HCT116 (cell line): ENCODE measurements at regions not wholly inside any gene's neighbourhood (a gene's known extent, or its start where the extent isn't known, plus 50 kb on each side); places are given as distances from the start of the nearest gene placed in this dataset.

Experiments used
- ATAC-seq: fragments of 200-7000 bp; cut with Tn5 transposase; 2 replicates; pipeline ENCODE4 v1.9.1; 2020; ENCODE audit warnings: mild to moderate bottlenecking, moderate library complexity
- BruUV-seq: library from RNA; stranded (reverse); fragments of 400-500 nt; replicated peaks from 2 replicates; lab custom pipeline; 2021; lab: Mats Ljungman, UMichigan
- CTCF ChIA-PET: fragments of 300-600 bp; sonication (Branson Sonifier 250); formaldehyde crosslinking; loops from one replicate; lab custom pipeline; 2021; ENCODE audit warnings: antibody characterized with exemption; lab: Charles Lee
- POLR2A ChIA-PET: fragments of 300-600, 350-600 bp; sonication (Branson Sonifier 250); formaldehyde crosslinking; loops from one replicate; lab custom pipeline; 2021; ENCODE audit warnings: antibody characterized with exemption; lab: Charles Lee
- RAD21 ChIA-PET, 2 experiments: fragments of 300-600 bp; sonication (Branson Sonifier 250); formaldehyde crosslinking; loops; one replicate each; lab custom pipeline; 2023; ENCODE audit warnings: low total read pairs in 2 of 2; ENCODE audit not compliant: uncharacterized antibody in 2 of 2, unreplicated experiment in 2 of 2, low non-redundant PET in 1 of 2; lab: Charles Lee
- DNase-seq: peaks from one replicate; pipeline ENCODE4 v3.0.0-alpha.2; 2010; ENCODE audit warnings: low read depth, low spot score
- H2AFZ ChIP-seq: fragments of 200-600 bp; shearing (Covaris generic), sonication (generic); 2 replicates; pipeline ENCODE4 v1.6.1; 2017; ENCODE audit warnings: low read depth, mixed run types, mixed read lengths, antibody characterized with exemption, low read length; ENCODE audit not compliant: poor library complexity, severe bottlenecking
- H3K27ac ChIP-seq: 2 replicates; pipeline ENCODE4 v1.5.1; 2012; ENCODE audit warnings: low read depth, low read length
- H3K27me3 ChIP-seq: fragments of 200-600 bp; sonication (generic); 2 replicates; pipeline ENCODE4 v1.6.1; 2016; ENCODE audit warnings: mixed run types, low read length, mixed read lengths; ENCODE audit not compliant: insufficient read depth
- H3K36me3 ChIP-seq, 2 experiments: fragments of 200-500 bp in 1 of 2; fragments of 200-600 bp in 1 of 2; sonication (Bioruptor generic) in 1 of 2; sonication (generic) in 1 of 2; 2 replicates each; pipeline versions ENCODE4 v1.5.1 to v1.6.1; 2014 to 2016; ENCODE audit warnings: low read length in 2 of 2, inconsistent platforms in 1 of 2, mixed read lengths in 1 of 2, mixed run types in 1 of 2; ENCODE audit not compliant: insufficient read depth in 2 of 2, control insufficient read depth in 1 of 2
- H3K4me1 ChIP-seq, 2 experiments: fragments of 200-600 bp in 1 of 2; sonication (generic) in 1 of 2; 2 replicates each; pipeline versions ENCODE4 v1.5.1 to v1.6.1; 2012 to 2017; ENCODE audit warnings: low read length in 2 of 2, inconsistent platforms in 1 of 2, mild to moderate bottlenecking in 1 of 2, mixed read lengths in 1 of 2, mixed run types in 1 of 2, moderate library complexity in 1 of 2; ENCODE audit not compliant: insufficient read depth in 2 of 2, control insufficient read depth in 1 of 2
- H3K4me2 ChIP-seq: fragments of 200-600 bp; sonication (generic); 2 replicates; pipeline ENCODE4 v1.6.1; 2017; ENCODE audit warnings: mixed run types, low read length, mixed read lengths
- H3K4me3 ChIP-seq, 2 experiments: fragments of 200-600 bp in 1 of 2; sonication (generic) in 1 of 2; replicated peaks in 1 of 2; 2 replicates each; pipeline ENCODE4 v1.5.1; 2011 to 2016; ENCODE audit warnings: low read length in 2 of 2, control low read depth in 1 of 2, low read depth in 1 of 2, mild to moderate bottlenecking in 1 of 2, mixed read lengths in 1 of 2, mixed run types in 1 of 2
- H3K79me2 ChIP-seq: fragments of 200-600 bp; sonication (generic); 2 replicates; pipeline ENCODE4 v1.6.1; 2017; ENCODE audit warnings: mild to moderate bottlenecking, mixed run types, low read length, moderate library complexity, mixed read lengths; ENCODE audit not compliant: insufficient read depth
- H3K9ac ChIP-seq: fragments of 200-600 bp; sonication (generic); 2 replicates; pipeline ENCODE4 v1.6.1; 2016; ENCODE audit warnings: low read length, mixed read lengths
- H3K9me2 ChIP-seq: fragments of 200-600 bp; sonication (generic), shearing (Covaris generic); 2 replicates; pipeline ENCODE4 v1.6.1; 2017; ENCODE audit warnings: mixed run types, mild to moderate bottlenecking, moderate library complexity; ENCODE audit not compliant: insufficient read depth
- H3K9me3 ChIP-seq, 2 experiments: fragments of 200-500 bp in 1 of 2; fragments of 200-600 bp in 1 of 2; sonication (Bioruptor generic) in 1 of 2; sonication (generic) in 1 of 2; 2 replicates each; pipeline ENCODE4 v1.6.1; 2014 to 2017; ENCODE audit warnings: low read length in 2 of 2, mixed read lengths in 2 of 2, inconsistent platforms in 1 of 2, low read depth in 1 of 2, mild to moderate bottlenecking in 1 of 2, mixed run types in 1 of 2, moderate library complexity in 1 of 2; ENCODE audit not compliant: control insufficient read depth in 1 of 2, insufficient read depth in 1 of 2
- H4K20me1 ChIP-seq: fragments of 200-600 bp; sonication (generic), shearing (Covaris generic); 2 replicates; pipeline ENCODE4 v1.6.1; 2017; ENCODE audit warnings: mixed run types, mild to moderate bottlenecking, moderate library complexity; ENCODE audit not compliant: insufficient read depth
- EGR1 ChIP-seq: IDR thresholded peaks from 2 replicates; pipeline ENCODE4 v1.6.1; 2012; ENCODE audit warnings: low read depth
- ELF1 ChIP-seq: IDR thresholded peaks from 2 replicates; pipeline ENCODE4 v1.6.1; 2012; ENCODE audit warnings: low read depth, borderline replicate concordance
- EZH2 ChIP-seq: fragments of 200-600 bp; sonication (generic); IDR thresholded peaks from 2 replicates; pipeline ENCODE4 v1.6.1; 2017; ENCODE audit warnings: antibody characterized with exemption, mixed run types
- FOSL1 ChIP-seq: IDR thresholded peaks from 2 replicates; pipeline ENCODE4 v1.6.1; 2012; ENCODE audit warnings: low read depth
- SIN3A ChIP-seq: IDR thresholded peaks from 2 replicates; pipeline ENCODE4 v1.6.1; 2012; ENCODE audit warnings: low read depth
- SP1 ChIP-seq: IDR thresholded peaks from 2 replicates; pipeline ENCODE4 v1.6.1; 2012; ENCODE audit warnings: low read depth
- TCF7L2 ChIP-seq: IDR thresholded peaks from 2 replicates; pipeline ENCODE4 v1.7.0; 2011; ENCODE audit warnings: borderline replicate concordance, inconsistent platforms; ENCODE audit not compliant: insufficient read depth, insufficient read length; ENCODE audit errors: extremely low read depth
- YY1 ChIP-seq: IDR thresholded peaks from 2 replicates; pipeline ENCODE4 v1.6.1; 2011; ENCODE audit warnings: low read length, low read depth, moderate library complexity, mild to moderate bottlenecking; ENCODE audit not compliant: insufficient replicate concordance; ENCODE audit errors: extremely low read depth
- ZBTB33 ChIP-seq: IDR thresholded peaks from 2 replicates; pipeline ENCODE4 v1.6.1; 2011; ENCODE audit warnings: mild to moderate bottlenecking, low read length, moderate library complexity; ENCODE audit not compliant: insufficient replicate concordance; ENCODE audit errors: extremely low read depth
- ZNF274 ChIP-seq: fragments of 200-500 bp; sonication (Bioruptor generic); IDR thresholded peaks from 2 replicates; pipeline ENCODE4 v1.6.1; 2014; ENCODE audit warnings: mild to moderate bottlenecking, low read depth, low read length, inconsistent platforms
- intact Hi-C: fragments of 100-400 bp; cut with micrococcal nuclease; formaldehyde crosslinking; loops from 2 replicates; pipeline ENCODE4 v1.10.0; 2022
- TF ChIP-seq, protein P1 (sequence below): IDR thresholded peaks from 2 replicates; pipeline ENCODE4 v1.6.1; 2012
- TF ChIP-seq, protein P2 (sequence below): IDR thresholded peaks from 2 replicates; pipeline ENCODE4 v1.6.1; 2012; ENCODE audit warnings: low read depth

DNA sequence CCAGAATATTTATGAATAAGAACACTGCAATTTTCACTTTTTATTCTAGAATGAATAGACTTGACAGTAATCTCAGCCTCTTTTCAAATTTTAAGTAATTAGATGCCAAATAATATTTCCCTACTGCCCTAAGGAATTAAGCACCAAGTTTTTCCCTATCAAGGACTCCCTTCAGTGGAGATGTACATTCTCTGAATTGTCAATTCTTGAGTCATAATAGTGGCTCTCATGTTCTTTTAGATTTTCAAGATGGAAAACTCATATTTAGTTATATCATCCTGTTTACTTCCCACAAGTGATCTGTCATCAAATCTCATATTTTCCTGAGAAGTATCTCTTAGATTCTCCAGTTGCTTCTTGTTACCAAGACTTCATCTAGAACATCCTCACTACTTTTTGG, 1248.9 kb upstream of the CHAC2 start:
- POLR2A ChIA-PET, result no interaction called here
- Histone ChIP-seq H3K4me3 (no peak overlapping the region), H3K9me2 (no peaks in the 10 kb centered on the region), H3K36me3 (no peaks in the 10 kb centered on the region), H3K27me3 (no peaks in the 10 kb centered on the region), H4K20me1 (no peaks in the 10 kb centered on the region), H3K9me3 (no peaks in the 10 kb centered on the region), H3K79me2 (no peaks in the 10 kb centered on the region), H3K4me2 (no peak overlapping the region), H2AFZ (no peak overlapping the region), H3K9ac (no peak overlapping the region)
- DNase-seq, result no peak
- intact Hi-C loops, result no loop called here
- BruUV-seq, result no TSS peak
- RAD21 ChIA-PET, result no interaction called here
- TF ChIP-seq YY1, result no peak
- no peak for TF ChIP-seq EGR1
- no peak for TF ChIP-seq ZNF274
- TF ChIP-seq ZBTB33, result no peak
- TF ChIP-seq EZH2, result no peak
- TF ChIP-seq, protein P1, sequence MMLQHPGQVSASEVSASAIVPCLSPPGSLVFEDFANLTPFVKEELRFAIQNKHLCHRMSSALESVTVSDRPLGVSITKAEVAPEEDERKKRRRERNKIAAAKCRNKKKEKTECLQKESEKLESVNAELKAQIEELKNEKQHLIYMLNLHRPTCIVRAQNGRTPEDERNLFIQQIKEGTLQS, result no peak
- no peak for TF ChIP-seq FOSL1
- TF ChIP-seq, all 23 proteins: peak for 0
- no peak overlapping the region for H3K27ac ChIP-seq
- H3K4me1 ChIP-seq, result no peaks in the 10 kb centered on the region
- CTCF ChIA-PET, result no interaction called here
- no peak for ATAC-seq

DNA sequence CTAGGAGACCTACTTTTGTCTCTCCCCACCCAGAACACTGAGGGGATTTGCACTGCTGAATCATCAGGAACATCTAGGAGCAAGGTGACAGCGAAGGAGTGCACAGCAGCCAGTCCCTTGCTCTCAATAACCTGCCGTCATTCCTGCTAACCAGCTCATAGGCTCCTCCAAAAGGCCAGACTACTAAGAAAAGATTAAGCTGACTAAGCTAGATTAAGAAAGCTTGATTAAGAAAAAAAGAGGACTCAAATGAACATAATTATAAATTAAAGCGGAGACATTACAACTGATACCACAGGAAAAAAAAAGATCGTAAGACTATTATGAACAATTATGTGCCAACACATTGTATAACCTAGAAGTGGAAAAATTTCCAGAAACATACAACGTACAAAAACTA, 1254.8 kb upstream of the CHAC2 start:
- ChIA-PET RAD21 (no interaction called here), CTCF (no interaction called here), POLR2A (no interaction called here)
- intact Hi-C loops, result no loop called here
- DNase-seq, result no peak
- Histone ChIP-seq H3K9me3 (no peaks in the 10 kb centered on the region), H2AFZ (no peak overlapping the region), H3K27me3 (no peaks in the 10 kb centered on the region), H3K36me3 (no peaks in the 10 kb centered on the region), H3K27ac (no peak overlapping the region), H3K4me3 (no peak overlapping the region), H3K4me1 (no peaks in the 10 kb centered on the region), H3K4me2 (no peak overlapping the region), H3K9ac (no peak overlapping the region), H3K9me2 (0 out of 2 replicates have a peak, but pooled peaks cover 6% of the 10 kb centered on the region), H3K79me2 (no peaks in the 10 kb centered on the region), H4K20me1 (no peaks in the 10 kb centered on the region)
- no peak for ATAC-seq
- BruUV-seq, result no TSS peak
- TF ChIP-seq SP1 (no peak), ELF1 (no peak), TCF7L2 (no peak), ZBTB33 (no peak), EZH2 (no peak), SIN3A (no peak)
- TF ChIP-seq, protein P2, sequence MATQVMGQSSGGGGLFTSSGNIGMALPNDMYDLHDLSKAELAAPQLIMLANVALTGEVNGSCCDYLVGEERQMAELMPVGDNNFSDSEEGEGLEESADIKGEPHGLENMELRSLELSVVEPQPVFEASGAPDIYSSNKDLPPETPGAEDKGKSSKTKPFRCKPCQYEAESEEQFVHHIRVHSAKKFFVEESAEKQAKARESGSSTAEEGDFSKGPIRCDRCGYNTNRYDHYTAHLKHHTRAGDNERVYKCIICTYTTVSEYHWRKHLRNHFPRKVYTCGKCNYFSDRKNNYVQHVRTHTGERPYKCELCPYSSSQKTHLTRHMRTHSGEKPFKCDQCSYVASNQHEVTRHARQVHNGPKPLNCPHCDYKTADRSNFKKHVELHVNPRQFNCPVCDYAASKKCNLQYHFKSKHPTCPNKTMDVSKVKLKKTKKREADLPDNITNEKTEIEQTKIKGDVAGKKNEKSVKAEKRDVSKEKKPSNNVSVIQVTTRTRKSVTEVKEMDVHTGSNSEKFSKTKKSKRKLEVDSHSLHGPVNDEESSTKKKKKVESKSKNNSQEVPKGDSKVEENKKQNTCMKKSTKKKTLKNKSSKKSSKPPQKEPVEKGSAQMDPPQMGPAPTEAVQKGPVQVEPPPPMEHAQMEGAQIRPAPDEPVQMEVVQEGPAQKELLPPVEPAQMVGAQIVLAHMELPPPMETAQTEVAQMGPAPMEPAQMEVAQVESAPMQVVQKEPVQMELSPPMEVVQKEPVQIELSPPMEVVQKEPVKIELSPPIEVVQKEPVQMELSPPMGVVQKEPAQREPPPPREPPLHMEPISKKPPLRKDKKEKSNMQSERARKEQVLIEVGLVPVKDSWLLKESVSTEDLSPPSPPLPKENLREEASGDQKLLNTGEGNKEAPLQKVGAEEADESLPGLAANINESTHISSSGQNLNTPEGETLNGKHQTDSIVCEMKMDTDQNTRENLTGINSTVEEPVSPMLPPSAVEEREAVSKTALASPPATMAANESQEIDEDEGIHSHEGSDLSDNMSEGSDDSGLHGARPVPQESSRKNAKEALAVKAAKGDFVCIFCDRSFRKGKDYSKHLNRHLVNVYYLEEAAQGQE, result no peak
